Heart right ventricle (tissue), 16 donors: ENCODE measurements at regions not wholly inside any gene's neighbourhood (a gene's known extent, or its start where the extent isn't known, plus 50 kb on each side); places are given as distances from the start of the nearest gene placed in this dataset.

Experiments used
- ATAC-seq, 8 donors: fragments of 200-7000 bp; cut with Tn5 transposase; one replicate each; pipeline ENCODE4 v1.9.1; 2020; ENCODE audit warnings: mild to moderate bottlenecking in 8 of 8, moderate library complexity in 8 of 8, moderate number of reproducible peaks in 1 of 8
- DNase-seq, 2 donors: peaks; one replicate each; pipeline ENCODE4 v3.0.0-alpha.2; 2020
- H3K27ac ChIP-seq, 10 donors: fragments of 200-600 bp; sonication (generic) in 2 of 10; one replicate each; pipeline versions ENCODE4 v1.5.0 to v1.8.0; 2020 to 2022; ENCODE audit warnings: mild to moderate bottlenecking in 3 of 10
- H3K27me3 ChIP-seq, 7 donors: fragments of 200-600 bp; one replicate each; pipeline ENCODE4 v1.8.0; 2021 to 2022; ENCODE audit warnings: mild to moderate bottlenecking in 2 of 7
- H3K36me3 ChIP-seq, 9 donors: fragments of 200-600 bp; sonication (generic) in 1 of 9; one replicate each; pipeline versions ENCODE4 v1.5.0 to v1.8.0; 2020 to 2022; ENCODE audit warnings: mild to moderate bottlenecking in 2 of 9
- H3K4me1 ChIP-seq, 9 donors: fragments of 200-600 bp; sonication (generic) in 1 of 9; one replicate each; pipeline versions ENCODE4 v1.5.0 to v1.8.0; 2020 to 2022; ENCODE audit warnings: mild to moderate bottlenecking in 4 of 9
- H3K4me3 ChIP-seq, 10 donors: fragments of 200-600 bp; sonication (generic) in 2 of 10; one replicate each; pipeline versions ENCODE4 v1.5.0 to v1.8.0; 2020 to 2022; ENCODE audit warnings: mild to moderate bottlenecking in 7 of 10, moderate library complexity in 2 of 10
- H3K9me3 ChIP-seq, 11 donors: fragments of 200-600 bp in 10 of 11; sonication (generic) in 2 of 11; one replicate each; pipeline versions ENCODE4 v1.5.0 to v1.8.0; 2013 to 2022; ENCODE audit warnings: mild to moderate bottlenecking in 2 of 11, control low read depth in 1 of 11, moderate library complexity in 1 of 11
- WGBS, 2 donors: extraction: QIAGEN DNeasy Blood & Tissue Kit; methylation state at CpG; one replicate each; pipeline ENCODE4 v1.1.7; 2013; ENCODE audit warnings: inconsistent platforms in 1 of 2; 5-methylcytosine and 5-hydroxymethylcytosine counted together
- intact Hi-C, 10 donors: fragments of 100-400 bp; cut with DNase I; formaldehyde crosslinking; loops; one replicate each; pipeline versions ENCODE4 v1.11.1 to v1.14.2; 2022
- TF ChIP-seq, protein P1 (sequence below), 9 donors: fragments of 200-600 bp; sonication (generic) in 2 of 9; IDR thresholded peaks; one replicate each; pipeline versions ENCODE4 v1.5.0 to v1.8.0; 2021 to 2022; ENCODE audit warnings: antibody characterized with exemption in 9 of 9, mild to moderate bottlenecking in 5 of 9, moderate library complexity in 1 of 9
- donor health status: Arrhythmogenic right ventricular cardiomyopathy.
- donor health status: ischemic (EF 13 %, LVEDD 7.1; RV severe dilation, severe dysfunction).
- donor health status: healthy with polysubstance abuse.
- donor health status: DM: no; HTN: yes; CAD: no.
- donor health status: DM: no; HTN: no; CAD: no.
- donor health status: ischemic (EF 25% LVEDD 6.9; RV normal size, moderate dysfunction).
- donor health status: ischemic (EF 25% LVEDD 5.7; RV mildly dilated, moderate dysfunction).
- donor health status: healthy.
- donor health status: DM: yes; HTN: yes; CAD: no.
- donor health status: Ischemic cardiomyopathy.
- donor health status: ischemic (EF 35%, LVEDD 5.7; RV mildly dilated, moderate dysfunction).
- donor health status: nonischemic (EF 11% LVEDD 7.7; RV severe dilation, severe dysfunction).
- donor health status: DM: yes; HTN: yes; CAD: no.
- donor health status: PGD.
- donor health status: ischemic (EF 29% LVEDD 5.4; RV normal size, mild dysfunction).
- donor health status: nonischemic (EF 23%, LVEDD 6.1; RV moderate dilation, normal function).

DNA sequence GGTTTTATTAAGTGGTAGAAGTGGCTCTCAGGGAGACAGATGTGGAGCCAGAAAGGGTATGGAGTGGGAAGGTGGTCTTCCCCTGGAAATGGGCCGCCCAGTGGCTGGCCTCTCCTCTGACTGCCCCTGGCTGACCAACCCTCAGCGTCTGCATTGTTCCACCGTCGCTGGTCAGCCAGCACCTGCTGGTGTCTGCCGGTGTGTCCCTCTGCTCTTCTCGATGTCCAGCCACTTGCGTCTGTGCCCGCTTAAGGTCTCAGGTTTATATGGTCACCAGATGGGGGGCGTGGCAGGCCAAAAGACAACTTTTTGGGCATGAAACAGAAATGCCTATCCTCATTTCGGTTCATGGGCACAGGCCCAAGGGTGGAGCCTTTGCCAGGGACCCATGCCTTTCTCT, 1221.5 kb downstream of the JRKL start:
- H3K4me3 ChIP-seq = no peak overlapping the region
- TF ChIP-seq, protein P1, sequence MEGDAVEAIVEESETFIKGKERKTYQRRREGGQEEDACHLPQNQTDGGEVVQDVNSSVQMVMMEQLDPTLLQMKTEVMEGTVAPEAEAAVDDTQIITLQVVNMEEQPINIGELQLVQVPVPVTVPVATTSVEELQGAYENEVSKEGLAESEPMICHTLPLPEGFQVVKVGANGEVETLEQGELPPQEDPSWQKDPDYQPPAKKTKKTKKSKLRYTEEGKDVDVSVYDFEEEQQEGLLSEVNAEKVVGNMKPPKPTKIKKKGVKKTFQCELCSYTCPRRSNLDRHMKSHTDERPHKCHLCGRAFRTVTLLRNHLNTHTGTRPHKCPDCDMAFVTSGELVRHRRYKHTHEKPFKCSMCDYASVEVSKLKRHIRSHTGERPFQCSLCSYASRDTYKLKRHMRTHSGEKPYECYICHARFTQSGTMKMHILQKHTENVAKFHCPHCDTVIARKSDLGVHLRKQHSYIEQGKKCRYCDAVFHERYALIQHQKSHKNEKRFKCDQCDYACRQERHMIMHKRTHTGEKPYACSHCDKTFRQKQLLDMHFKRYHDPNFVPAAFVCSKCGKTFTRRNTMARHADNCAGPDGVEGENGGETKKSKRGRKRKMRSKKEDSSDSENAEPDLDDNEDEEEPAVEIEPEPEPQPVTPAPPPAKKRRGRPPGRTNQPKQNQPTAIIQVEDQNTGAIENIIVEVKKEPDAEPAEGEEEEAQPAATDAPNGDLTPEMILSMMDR (IDR thresholded peaks at IDR 0.05) = no peak
- ATAC-seq = no peak
- no peaks in the 10 kb centered on the region for H3K4me1 ChIP-seq
- intact Hi-C loops = no loop called here
- peaks cover 0 to 40% (median 3%) of the 10 kb centered on the region in 11 donors for H3K9me3 ChIP-seq
- DNase-seq = no peak
- no peaks in the 10 kb centered on the region for H3K36me3 ChIP-seq
- no peak overlapping the region for H3K27ac ChIP-seq
- no peaks in the 10 kb centered on the region for H3K27me3 ChIP-seq
- 92 to 93% methylated on average over 10 of the region's 10 CpGs for WGBS, 2 donors

DNA sequence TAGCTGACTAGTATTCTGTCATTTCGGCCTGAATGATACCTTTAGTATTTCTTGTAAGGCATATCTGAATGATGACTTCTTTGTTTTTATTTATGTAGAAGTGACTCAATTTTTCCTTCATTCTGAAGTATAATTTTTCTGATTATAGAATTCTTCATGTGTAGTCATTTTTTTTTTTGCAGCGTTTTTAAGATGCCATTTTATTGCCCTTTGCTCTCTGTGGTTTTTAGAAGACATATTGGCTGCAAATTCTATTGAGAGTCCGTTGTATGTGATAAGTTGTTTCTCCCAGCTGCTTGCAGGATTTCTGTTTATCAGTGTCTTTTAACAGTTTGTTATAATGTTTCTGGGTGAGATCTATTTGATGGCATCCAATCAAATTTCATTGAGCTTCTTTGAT, 1224.8 kb downstream of the JRKL start:
- 66 to 73% methylated on average over 3 of the region's 3 CpGs for WGBS, 2 donors
- Histone ChIP-seq H3K27me3 (no peaks in the 10 kb centered on the region), H3K36me3 (no peaks in the 10 kb centered on the region), H3K4me1 (no peaks in the 10 kb centered on the region), H3K9me3 (peaks cover 0 to 45% (median 10%) of the 10 kb centered on the region in 11 donors), H3K27ac (no peak overlapping the region), H3K4me3 (no peak overlapping the region)
- intact Hi-C loops = no loop called here
- TF ChIP-seq, protein P1 (IDR thresholded peaks at IDR 0.05) = no peak
- DNase-seq (no peak), ATAC-seq (no peak)

- no peak for DNase-seq
- H3K27ac ChIP-seq = no peak overlapping the region
- no peak overlapping the region for H3K4me3 ChIP-seq
- TF ChIP-seq, protein P1 (IDR thresholded peaks at IDR 0.05) = no peak
- peaks cover 0 to 36% (median 10%) of the 10 kb centered on the region in 11 donors for H3K9me3 ChIP-seq
- H3K27me3 ChIP-seq = no peaks in the 10 kb centered on the region
- WGBS, 2 donors = 62 to 69% methylated on average over 4 of the region's 4 CpGs
- no peaks in the 10 kb centered on the region for H3K4me1 ChIP-seq
- no peak for ATAC-seq
- intact Hi-C loops = no loop called here
- H3K36me3 ChIP-seq = no peaks in the 10 kb centered on the region
Measured at GRCh38 chr11:97615546-97615945, 1225.7 kb downstream of the JRKL start.

- DNase-seq (no peak), ATAC-seq (no peak)
- WGBS, 2 donors = 90 to 98% methylated on average over 3 of the region's 3 CpGs
- no peak overlapping the region for H3K27ac ChIP-seq
- intact Hi-C loops = no loop called here
- H3K4me3 ChIP-seq = no peak overlapping the region
- peaks cover 0 to 25% (median 9%) of the 10 kb centered on the region in 11 donors for H3K9me3 ChIP-seq
- H3K36me3 ChIP-seq = no peaks in the 10 kb centered on the region
- H3K4me1 ChIP-seq = no peaks in the 10 kb centered on the region
- no peaks in the 10 kb centered on the region for H3K27me3 ChIP-seq
- TF ChIP-seq, protein P1 (IDR thresholded peaks at IDR 0.05) = no peak
Measured at GRCh38 chr11:97617031-97617430, 1227.2 kb downstream of the JRKL start.

DNA sequence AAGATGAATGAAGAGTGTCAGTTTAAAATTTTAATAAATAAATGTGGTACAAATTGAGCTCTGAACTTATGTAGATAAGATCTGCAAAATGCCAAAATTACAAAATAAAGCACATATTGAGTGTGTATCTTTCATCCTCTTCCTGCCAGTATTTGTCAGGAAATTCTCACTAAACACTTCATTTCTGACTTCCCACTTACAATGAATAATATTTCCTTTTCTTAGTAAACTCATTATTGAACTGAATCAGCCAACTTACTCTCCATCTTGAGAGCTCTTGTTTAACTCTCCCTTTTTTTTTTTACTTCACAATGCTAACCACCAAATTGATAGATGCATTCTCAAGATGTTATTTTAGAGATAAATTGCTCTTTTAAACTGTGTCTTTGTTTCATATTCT, 1230.2 kb downstream of the JRKL start:
- TF ChIP-seq, protein P1 (IDR thresholded peaks at IDR 0.05) = no peak
- ATAC-seq (no peak), DNase-seq (no peak)
- intact Hi-C loops = no loop called here
- H3K27ac ChIP-seq = no peak overlapping the region
- H3K4me3 ChIP-seq = no peak overlapping the region
- H3K36me3 ChIP-seq = no peaks in the 10 kb centered on the region
- no peaks in the 10 kb centered on the region for H3K27me3 ChIP-seq
- no peaks in the 10 kb centered on the region for H3K4me1 ChIP-seq
- peaks cover 0 to 25% (median 9%) of the 10 kb centered on the region in 11 donors for H3K9me3 ChIP-seq
